ENCODE measurements at regions not wholly inside any gene's neighbourhood (a gene's known extent, or its start where the extent isn't known, plus 50 kb on each side); places are given as distances from the start of the nearest gene placed in this dataset.
"Not testable (repeated sequence)": the region's sequence is repeated elsewhere in the genome, so short reads cannot be mapped to it uniquely, and the experiment has no call there.

DNA sequence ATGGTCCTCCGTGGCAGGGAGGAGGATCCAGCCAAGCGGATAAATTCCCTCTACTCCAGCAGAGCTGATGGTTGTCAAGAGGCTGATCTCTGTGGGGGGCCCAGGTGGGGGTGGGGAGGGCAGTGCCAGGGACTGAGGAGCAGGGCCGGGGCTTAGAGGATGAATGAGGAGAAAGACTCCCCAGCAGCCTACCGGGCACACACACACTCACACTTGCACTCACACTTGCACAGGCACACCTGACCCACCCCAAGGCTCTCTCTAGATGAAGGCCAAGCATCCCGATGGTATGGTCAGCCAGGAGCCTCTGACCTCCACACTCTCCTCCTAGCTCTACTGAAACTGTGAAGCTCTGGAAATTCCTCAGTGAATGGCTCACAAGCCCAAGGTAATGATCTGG lies 131.3 kb upstream of the PRR20G start:
- DNase-seq (ENCODE audit: insufficient read length) (no peak), FAIRE-seq (no peak)
- no peak for TF ChIP-seq POLR2A (IDR thresholded peaks at IDR 0.05; ENCODE audit: low read depth, low read length)
- TF ChIP-seq POLR2AphosphoS5 (IDR thresholded peaks at IDR 0.05; ENCODE audit: low read depth, low read length): no peak
- TF ChIP-seq TAF1 (IDR thresholded peaks at IDR 0.05; ENCODE audit: borderline replicate concordance, low read depth, low read length): no peak

DNA sequence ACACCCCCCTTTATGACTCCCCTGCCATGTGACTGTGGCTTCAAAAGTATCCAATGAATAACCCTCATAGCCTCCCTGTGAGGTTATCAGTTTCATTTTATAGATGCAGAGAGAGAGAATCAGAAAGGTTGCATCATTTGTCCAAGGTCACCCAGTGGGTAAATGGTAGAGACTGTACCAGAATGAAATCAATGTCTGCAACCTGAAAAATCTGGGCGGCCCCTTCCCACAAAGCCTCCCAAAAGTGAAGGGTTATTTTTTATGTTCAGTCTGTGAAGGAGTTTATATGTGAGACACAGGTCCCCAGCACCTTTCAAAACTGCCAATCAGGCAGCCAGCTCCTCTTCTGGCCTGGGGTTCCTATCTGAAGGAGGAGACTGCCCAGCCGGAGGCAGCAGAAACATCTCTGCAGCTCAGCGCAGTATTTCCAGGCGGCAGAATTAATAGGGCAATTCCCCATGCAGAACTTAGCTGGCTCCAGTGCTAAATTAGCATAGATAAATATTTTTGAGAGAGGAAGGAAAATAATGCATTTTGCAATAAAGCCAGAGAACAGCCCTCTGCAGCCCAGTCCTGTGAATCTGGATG lies 130.8 kb upstream of the PRR20G start:
- TF ChIP-seq TAF1 (IDR thresholded peaks at IDR 0.05; ENCODE audit: borderline replicate concordance, low read depth, low read length) (no peak), POLR2A (IDR thresholded peaks at IDR 0.05; ENCODE audit: low read depth, low read length) (no peak), POLR2AphosphoS5 (IDR thresholded peaks at IDR 0.05; ENCODE audit: low read depth, low read length) (no peak)
- no peak for FAIRE-seq
- no peak for DNase-seq (ENCODE audit: insufficient read length)

- no peak for FAIRE-seq
- DNase-seq (ENCODE audit: insufficient read length): no peak
- TF ChIP-seq POLR2A (IDR thresholded peaks at IDR 0.05; ENCODE audit: low read depth, low read length) (no peak), TAF1 (IDR thresholded peaks at IDR 0.05; ENCODE audit: borderline replicate concordance, low read depth, low read length) (no peak), POLR2AphosphoS5 (IDR thresholded peaks at IDR 0.05; ENCODE audit: low read depth, low read length) (no peak)
Observed at GRCh38 chr3:127417709-127418559, 130.1 kb upstream of the PRR20G start.

DNA sequence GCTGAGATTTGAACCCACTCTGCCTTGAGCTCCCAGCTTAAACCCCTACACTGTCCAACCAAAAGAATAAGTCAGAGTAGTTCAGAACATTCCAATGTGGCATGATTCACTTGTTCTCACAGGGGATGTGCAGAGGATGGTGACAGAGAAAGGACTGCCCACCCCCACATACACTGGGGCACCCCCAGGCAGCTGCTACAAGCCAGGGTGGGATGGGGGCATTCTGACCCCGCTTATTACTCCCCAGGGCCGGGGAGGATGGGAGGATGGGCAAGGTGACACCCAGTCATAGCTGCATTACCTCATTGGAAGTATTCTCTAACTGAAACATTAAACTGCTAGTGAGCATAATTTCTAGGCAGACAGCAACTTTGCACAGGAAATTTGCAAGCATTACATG lies 126.0 kb upstream of the PRR20G start:
- DNase-seq (ENCODE audit: insufficient read length): no peak
- no peak for TF ChIP-seq POLR2A (IDR thresholded peaks at IDR 0.05; ENCODE audit: low read depth, low read length)
- no peak for TF ChIP-seq POLR2AphosphoS5 (IDR thresholded peaks at IDR 0.05; ENCODE audit: low read depth, low read length)
- no peak for TF ChIP-seq TAF1 (IDR thresholded peaks at IDR 0.05; ENCODE audit: borderline replicate concordance, low read depth, low read length)
- FAIRE-seq: no peak

DNA sequence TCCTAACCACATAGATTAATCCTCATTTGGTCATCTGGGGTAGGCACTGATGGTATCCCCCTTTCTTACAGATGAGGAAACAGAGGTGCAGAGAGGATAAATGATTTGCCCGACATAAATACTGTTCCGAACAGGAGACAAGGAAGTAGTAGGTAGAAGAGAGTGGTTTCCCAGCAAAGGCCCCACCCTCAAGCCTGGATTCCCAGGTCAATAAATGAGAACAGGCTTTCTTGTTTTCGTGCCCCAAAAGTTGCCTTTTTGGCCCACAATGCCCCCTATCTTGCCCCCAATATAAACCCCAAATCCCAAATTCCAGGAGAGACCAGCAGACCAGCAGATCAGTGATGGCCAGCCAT lies 125.5 kb upstream of the PRR20G start:
- TF ChIP-seq POLR2A (IDR thresholded peaks at IDR 0.05; ENCODE audit: low read depth, low read length) (no peak), TAF1 (IDR thresholded peaks at IDR 0.05; ENCODE audit: borderline replicate concordance, low read depth, low read length) (no peak), POLR2AphosphoS5 (IDR thresholded peaks at IDR 0.05; ENCODE audit: low read depth, low read length) (no peak)
- FAIRE-seq: no peak
- no peak for DNase-seq (ENCODE audit: insufficient read length)

- FAIRE-seq: no peak
- TF ChIP-seq TAF1 (IDR thresholded peaks at IDR 0.05; ENCODE audit: borderline replicate concordance, low read depth, low read length): no peak
Observed at GRCh38 chr3:127412578-127413317, 124.9 kb upstream of the PRR20G start.

DNA sequence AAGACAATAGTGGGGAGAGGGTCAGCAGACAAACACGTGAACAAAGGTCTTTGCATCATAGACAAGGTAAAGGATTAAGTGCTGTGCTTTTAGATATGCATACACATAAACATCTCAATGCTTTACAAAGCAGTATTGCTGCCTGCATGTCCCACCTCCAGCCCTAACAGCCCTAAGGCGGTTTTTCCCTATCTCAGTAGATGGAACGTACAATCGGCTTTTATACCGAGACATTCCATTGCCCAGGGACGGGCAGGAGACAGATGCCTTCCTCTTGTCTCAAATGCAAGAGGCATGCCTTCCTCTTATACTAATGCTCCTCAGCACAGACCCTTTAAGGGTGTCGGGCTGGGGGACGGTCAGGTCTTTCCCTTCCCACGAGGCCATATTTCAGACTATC lies 124.0 kb upstream of the PRR20G start:
- not testable (repeated sequence) for DNase-seq (ENCODE audit: insufficient read length); FAIRE-seq

More at GRCh38 chr3:127412578-127413317, 124.9 kb upstream of the PRR20G start:
- no peak for DNase-seq (ENCODE audit: insufficient read length)

DNA sequence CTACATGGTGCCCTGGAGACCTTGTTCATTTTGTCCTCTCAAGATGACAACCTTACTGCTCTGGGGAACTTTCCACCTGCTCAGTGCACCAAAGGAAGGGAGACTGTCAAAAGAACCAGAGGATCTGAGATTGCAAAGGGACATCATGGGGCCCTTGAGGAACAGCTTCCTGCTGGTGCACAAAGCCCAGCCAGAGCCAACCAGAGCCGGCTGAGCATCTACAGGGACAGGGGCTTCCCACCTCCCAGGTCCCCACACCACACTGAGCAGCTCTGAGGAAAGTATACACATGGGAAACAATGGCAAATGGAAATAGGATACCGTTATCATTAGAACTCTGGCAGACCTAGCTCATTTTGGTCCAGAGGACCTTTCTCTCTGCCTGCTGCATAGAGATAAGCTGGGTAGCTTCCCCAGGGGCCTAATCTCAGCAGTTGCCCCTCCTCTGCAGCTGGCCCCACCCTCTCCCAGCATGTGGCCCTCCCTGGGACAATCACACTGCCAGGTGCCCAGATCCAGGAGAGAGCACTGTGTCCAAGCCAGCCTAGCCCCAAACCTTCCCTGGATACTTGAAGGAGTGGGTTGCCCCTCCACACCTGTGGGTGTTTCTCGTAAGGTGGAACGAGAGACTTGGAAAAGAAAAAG lies 123.4 kb upstream of the PRR20G start:
- TF ChIP-seq POLR2AphosphoS5 (IDR thresholded peaks at IDR 0.05; ENCODE audit: low read depth, low read length) (no peak), TAF1 (IDR thresholded peaks at IDR 0.05; ENCODE audit: borderline replicate concordance, low read depth, low read length) (no peak), POLR2A (IDR thresholded peaks at IDR 0.05; ENCODE audit: low read depth, low read length) (no peak)
- FAIRE-seq (no peak), DNase-seq (ENCODE audit: insufficient read length) (no peak)

DNA sequence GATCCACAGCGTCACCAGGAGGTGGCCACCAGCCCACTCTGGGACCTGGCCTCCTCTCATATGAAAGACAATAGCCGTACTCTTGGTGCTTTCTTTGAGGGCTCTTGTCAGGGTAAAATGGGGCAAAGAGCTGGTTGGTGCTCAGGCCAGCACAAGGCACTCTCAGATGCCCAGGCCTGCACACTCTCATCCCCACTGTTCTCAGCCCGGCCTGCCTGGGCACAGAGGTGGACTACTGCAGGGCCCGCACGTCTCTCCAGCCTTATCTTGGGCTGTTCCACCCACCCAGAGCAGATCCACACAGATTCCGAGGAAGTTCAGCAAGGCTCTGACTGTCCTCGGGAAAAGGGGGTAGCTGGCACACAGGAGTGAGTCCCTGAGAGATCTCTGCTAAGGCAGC lies 122.8 kb upstream of the PRR20G start:
- no peak for DNase-seq (ENCODE audit: insufficient read length)
- no peak for FAIRE-seq
- TF ChIP-seq POLR2AphosphoS5 (IDR thresholded peaks at IDR 0.05; ENCODE audit: low read depth, low read length) (no peak), POLR2A (IDR thresholded peaks at IDR 0.05; ENCODE audit: low read depth, low read length) (no peak)

- FAIRE-seq: no peak
- no peak for DNase-seq (ENCODE audit: insufficient read length)
- TF ChIP-seq TAF1 (IDR thresholded peaks at IDR 0.05; ENCODE audit: borderline replicate concordance, low read depth, low read length): no peak
- no peak for TF ChIP-seq POLR2A (IDR thresholded peaks at IDR 0.05; ENCODE audit: low read depth, low read length)
- no peak for TF ChIP-seq POLR2AphosphoS5 (IDR thresholded peaks at IDR 0.05; ENCODE audit: low read depth, low read length)
Observed at GRCh38 chr3:127410137-127410488, 122.3 kb upstream of the PRR20G start.

DNA sequence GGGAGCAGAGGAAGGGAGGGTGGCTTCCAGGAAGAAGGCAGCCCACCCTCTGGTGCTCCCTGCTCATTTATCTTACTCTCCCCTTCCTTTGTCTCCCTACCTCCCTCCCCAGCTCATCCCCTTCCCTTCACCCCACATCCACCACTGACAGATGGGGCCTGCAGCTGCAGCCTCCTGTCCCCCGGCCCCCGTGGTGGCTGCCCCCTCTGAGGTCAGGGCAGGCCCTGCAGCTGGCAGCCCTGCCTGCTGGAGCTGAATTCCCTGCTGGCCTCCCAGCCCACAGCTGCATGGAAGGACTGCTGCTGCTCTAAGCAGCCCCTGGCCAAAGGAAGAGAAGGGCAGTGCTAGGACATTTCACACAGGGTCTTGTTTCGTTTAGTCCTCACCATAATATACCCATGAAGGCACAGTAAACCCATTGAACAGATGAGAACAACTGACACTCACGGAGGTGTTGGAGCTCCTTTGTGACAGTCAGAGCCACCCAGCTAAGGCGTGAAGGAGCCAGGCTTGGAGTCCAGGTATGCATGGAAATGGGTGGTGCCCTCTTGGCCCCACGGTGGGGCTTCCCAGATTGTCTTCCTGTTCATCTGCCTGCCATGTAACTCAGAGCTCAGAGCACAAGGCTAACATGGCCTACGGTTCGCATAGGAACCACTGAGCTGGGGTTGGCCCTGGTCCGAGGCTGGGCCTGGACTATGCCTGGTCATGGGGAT lies 121.7 kb upstream of the PRR20G start:
- TF ChIP-seq POLR2A (IDR thresholded peaks at IDR 0.05; ENCODE audit: low read depth, low read length) (no peak), POLR2AphosphoS5 (IDR thresholded peaks at IDR 0.05; ENCODE audit: low read depth, low read length) (no peak), TAF1 (IDR thresholded peaks at IDR 0.05; ENCODE audit: borderline replicate concordance, low read depth, low read length) (no peak)
- no peak for DNase-seq (ENCODE audit: insufficient read length)
- no peak for FAIRE-seq
